Right ventricle myocardium superior (tissue), 1 donor: ENCODE measurements at regions not wholly inside any gene's neighbourhood (a gene's known extent, or its start where the extent isn't known, plus 50 kb on each side); places are given as distances from the start of the nearest gene placed in this dataset.

Experiments
- ATAC-seq: fragments of 200-7000 bp; cut with Tn5 transposase; one replicate; pipeline ENCODE4 v1.9.1; 2020; ENCODE audit warnings: mild to moderate bottlenecking; ENCODE audit not compliant: poor library complexity
- DNase-seq: peaks from one replicate; pipeline ENCODE4 v3.0.0-alpha.2; 2020
- intact Hi-C: fragments of 100-400 bp; cut with DNase I; formaldehyde crosslinking; loops from one replicate; pipeline ENCODE4 v1.11.2; 2022
- donor health status: DM: no; HTN: yes; CAD: no; lungs with severe emphysema.

- DNase-seq: no peak
- intact Hi-C loops: no loop called here
- peak; percentile 70 for ATAC-seq
These were observed 127.1 kb upstream of the UMPS start for GRCh38 chr3:124602980-124603627.

GRCh38 chr3:124605781-124606579 lies 124.3 kb upstream of the UMPS start:
- no peak for DNase-seq
- intact Hi-C loops: no loop called here
- ATAC-seq: peak; percentile 74

- ATAC-seq: no peak
- DNase-seq: no peak
- intact Hi-C loops: no loop called here
These were observed 123.1 kb upstream of the UMPS start for GRCh38 chr3:124607163-124607562.

- no peak for DNase-seq
- intact Hi-C loops: no loop called here
- ATAC-seq: no peak
These were observed 120.8 kb upstream of the UMPS start for GRCh38 chr3:124609402-124609801.

GRCh38 chr3:124610130-124610529 lies 120.1 kb upstream of the UMPS start:
- ATAC-seq (no peak), DNase-seq (no peak)
- intact Hi-C loops: no loop called here

- intact Hi-C loops: no loop called here
- DNase-seq: no peak
- no peak for ATAC-seq
These were observed 118.7 kb upstream of the UMPS start for GRCh38 chr3:124611520-124611919.

- intact Hi-C loops: no loop called here
- DNase-seq: peak; percentile 65
- peak; percentile 91 for ATAC-seq
These were observed 114.2 kb upstream of the UMPS start for GRCh38 chr3:124615896-124616543.

GRCh38 chr3:124617177-124617576 lies 113.1 kb upstream of the UMPS start:
- no peak for ATAC-seq
- DNase-seq: no peak
- intact Hi-C loops: no loop called here

- no peak for DNase-seq
- ATAC-seq: no peak
- intact Hi-C loops: no loop called here
These were observed 110.2 kb upstream of the UMPS start for GRCh38 chr3:124619887-124620599.

GRCh38 chr3:124620600-124621063 lies 109.6 kb upstream of the UMPS start:
- DNase-seq: no peak
- ATAC-seq: peak; percentile 58
- intact Hi-C loops: no loop called here

GRCh38 chr3:124621498-124621897 lies 108.8 kb upstream of the UMPS start:
- DNase-seq: no peak
- ATAC-seq: no peak
- intact Hi-C loops: no loop called here

GRCh38 chr3:124625074-124625473 lies 105.2 kb upstream of the UMPS start:
- intact Hi-C loops: no loop called here
- DNase-seq: no peak
- no peak for ATAC-seq

GRCh38 chr3:124627501-124627908 lies 102.7 kb upstream of the UMPS start:
- DNase-seq (no peak), ATAC-seq (peak; percentile 45)
- intact Hi-C loops: no loop called here

- intact Hi-C loops: no loop called here
- ATAC-seq (no peak), DNase-seq (no peak)
These were observed 101.4 kb upstream of the UMPS start for GRCh38 chr3:124628863-124629262.

- ATAC-seq: no peak
- intact Hi-C loops: no loop called here
- DNase-seq: no peak
These were observed 100.8 kb upstream of the UMPS start for GRCh38 chr3:124629497-124629896.

- no peak for DNase-seq
- intact Hi-C loops: no loop called here
- no peak for ATAC-seq
These were observed 99.3 kb upstream of the UMPS start for GRCh38 chr3:124630960-124631359.

- DNase-seq (no peak), ATAC-seq (no peak)
- intact Hi-C loops: no loop called here
These were observed 98.5 kb upstream of the UMPS start for GRCh38 chr3:124631727-124632126.

- ATAC-seq: no peak
- intact Hi-C loops: no loop called here
- DNase-seq: no peak
These were observed 97.6 kb upstream of the UMPS start for GRCh38 chr3:124632566-124633140.

- intact Hi-C loops: no loop called here
- no peak for DNase-seq
- ATAC-seq: no peak
These were observed 96.7 kb upstream of the UMPS start for GRCh38 chr3:124633524-124633923.
